ENCODE measurements at regions not wholly inside any gene's neighbourhood (a gene's known extent, or its start where the extent isn't known, plus 50 kb on each side); places are given as distances from the start of the nearest gene placed in this dataset.
A peak's percentile ranks its signal among the peaks of the same experiment; 100 is the strongest.

- no peak for DNase-seq (ENCODE audit: low spot score, unreplicated experiment)
- no peak overlapping the region for H3K27ac Mint-ChIP-seq
- H3K36me3 Mint-ChIP-seq (ENCODE audit: insufficient read depth): no peaks in the 10 kb centered on the region
- peaks cover 14% of the 10 kb centered on the region for H3K4me1 Mint-ChIP-seq (ENCODE audit: low read depth)
- TF ChIP-seq CTCF (IDR thresholded peaks at IDR 0.05; ENCODE audit: unreplicated experiment): no peak
- H3K9me3 Mint-ChIP-seq (ENCODE audit: low read depth): no peaks in the 10 kb centered on the region
- H3K4me3 Mint-ChIP-seq (ENCODE audit: low read depth): no peak overlapping the region
- peaks cover 3% of the 10 kb centered on the region for H3K27me3 Mint-ChIP-seq
Observed at GRCh38 chr20:17850684-17851026, 117.9 kb downstream of the SNX5 start.

DNA sequence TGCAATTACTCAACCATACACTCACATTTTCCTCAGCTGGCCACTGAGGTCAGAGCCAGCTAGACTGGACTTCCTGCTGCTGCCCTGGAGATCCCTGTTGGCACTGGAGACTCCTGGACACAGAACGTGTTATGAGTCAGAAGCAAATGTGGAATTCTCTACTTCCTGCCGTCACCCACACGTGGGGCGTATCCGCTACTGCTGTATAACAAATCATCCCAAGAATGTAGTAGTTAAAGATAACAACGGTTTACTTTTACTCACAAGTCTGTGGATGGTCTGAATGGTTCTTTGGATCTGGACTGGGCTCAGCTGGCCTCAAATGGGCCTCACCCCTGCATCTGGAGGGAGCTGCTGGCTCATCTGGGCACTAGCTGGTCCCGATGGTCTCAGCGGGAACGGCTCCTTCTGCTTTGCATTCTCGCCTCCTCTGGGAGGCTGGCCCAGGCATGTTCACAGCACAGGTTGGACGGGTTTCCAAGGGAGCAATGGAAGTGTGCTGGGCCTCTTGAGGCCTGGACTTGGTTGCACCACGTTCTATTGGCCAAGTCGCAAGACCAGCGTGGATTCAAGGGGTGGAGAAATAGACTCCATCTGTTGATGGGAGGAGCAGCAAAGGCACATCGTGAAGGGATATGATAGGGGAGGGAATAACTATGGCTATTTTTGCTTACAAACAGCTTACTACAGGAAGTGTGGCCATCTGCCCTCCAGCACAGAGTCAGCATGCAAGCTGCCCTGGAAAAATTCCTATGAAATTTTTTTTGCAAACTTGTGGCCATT, 118.5 kb downstream of the SNX5 start:
- H3K36me3 Mint-ChIP-seq (ENCODE audit: insufficient read depth): no peaks in the 10 kb centered on the region
- DNase-seq (ENCODE audit: low spot score, unreplicated experiment): no peak
- no peaks in the 10 kb centered on the region for H3K9me3 Mint-ChIP-seq (ENCODE audit: low read depth)
- H3K4me3 Mint-ChIP-seq (ENCODE audit: low read depth): no peak overlapping the region
- no peak for TF ChIP-seq CTCF (IDR thresholded peaks at IDR 0.05; ENCODE audit: unreplicated experiment)
- H3K27ac Mint-ChIP-seq: no peak overlapping the region
- H3K27me3 Mint-ChIP-seq: peaks cover 3% of the 10 kb centered on the region
- H3K4me1 Mint-ChIP-seq (ENCODE audit: low read depth): peaks cover 14% of the 10 kb centered on the region

GRCh38 chr20:17849138-17849900, 119.3 kb downstream of the SNX5 start:
- H3K9me3 Mint-ChIP-seq (ENCODE audit: low read depth): no peaks in the 10 kb centered on the region
- peaks cover 3% of the 10 kb centered on the region for H3K27me3 Mint-ChIP-seq
- no peak for TF ChIP-seq CTCF (IDR thresholded peaks at IDR 0.05; ENCODE audit: unreplicated experiment)
- H3K4me3 Mint-ChIP-seq (ENCODE audit: low read depth): no peak overlapping the region
- H3K4me1 Mint-ChIP-seq (ENCODE audit: low read depth): peaks cover 11% of the 10 kb centered on the region
- no peaks in the 10 kb centered on the region for H3K36me3 Mint-ChIP-seq (ENCODE audit: insufficient read depth)
- peak overlapping the region; percentile 27 for H3K27ac Mint-ChIP-seq
- DNase-seq (ENCODE audit: low spot score, unreplicated experiment): no peak

GRCh38 chr20:17848249-17849048, 120.1 kb downstream of the SNX5 start:
- Mint-ChIP-seq H3K9me3 (ENCODE audit: low read depth) (no peaks in the 10 kb centered on the region), H3K27me3 (peaks cover 3% of the 10 kb centered on the region), H3K4me3 (ENCODE audit: low read depth) (no peak overlapping the region), H3K4me1 (ENCODE audit: low read depth) (peaks cover 6% of the 10 kb centered on the region), H3K27ac (no peak overlapping the region), H3K36me3 (ENCODE audit: insufficient read depth) (no peaks in the 10 kb centered on the region)
- DNase-seq (ENCODE audit: low spot score, unreplicated experiment): no peak
- TF ChIP-seq CTCF (IDR thresholded peaks at IDR 0.05; ENCODE audit: unreplicated experiment): no peak
